Muscle of leg (tissue), 3 donors: ENCODE measurements at regions not wholly inside any gene's neighbourhood (a gene's known extent, or its start where the extent isn't known, plus 50 kb on each side); places are given as distances from the start of the nearest gene placed in this dataset.

ENCODE experiments used
- DNase-seq: peaks from one replicate; pipeline ENCODE4 v3.0.0; 2013
- H3K27ac ChIP-seq: one replicate; pipeline ENCODE4 v1.5.1; 2013; ENCODE audit warnings: mild to moderate bottlenecking, low read length, control low read depth
- H3K27me3 ChIP-seq: one replicate; pipeline ENCODE4 v1.6.1; 2013; ENCODE audit warnings: low read length; ENCODE audit not compliant: control insufficient read depth, insufficient read depth
- H3K36me3 ChIP-seq: one replicate; pipeline ENCODE4 v1.6.1; 2013; ENCODE audit warnings: low read length; ENCODE audit not compliant: control insufficient read depth, insufficient read depth
- H3K4me1 ChIP-seq: one replicate; pipeline ENCODE4 v1.6.1; 2013; ENCODE audit warnings: low read length; ENCODE audit not compliant: control insufficient read depth, insufficient read depth
- H3K4me3 ChIP-seq: one replicate; pipeline ENCODE4 v1.5.1; 2013; ENCODE audit warnings: low read length, control low read depth
- H3K9me3 ChIP-seq: replicated peaks from 2 replicates; pipeline ENCODE4 v1.6.1; 2013; ENCODE audit warnings: low read depth, low read length; ENCODE audit not compliant: control insufficient read depth
- WGBS: methylation state at CpG from one replicate; pipeline ENCODE4 v1.1.5; 2013; ENCODE audit warnings: missing lambda C conversion rate; ENCODE audit not compliant: insufficient coverage; 5-methylcytosine and 5-hydroxymethylcytosine counted together

GRCh38 chr16:54585998-54586340 is 299.4 kb upstream of the IRX3 start:
- no peak for DNase-seq
- Histone ChIP-seq H3K27me3 (peaks cover 2% of the 10 kb centered on the region), H3K4me1 (peaks cover 12% of the 10 kb centered on the region), H3K27ac (no peak overlapping the region), H3K4me3 (no peak overlapping the region), H3K9me3 (no peaks in the 10 kb centered on the region), H3K36me3 (no peaks in the 10 kb centered on the region)
- 42% methylated on average over 14 of the region's 14 CpGs for WGBS

- Histone ChIP-seq H3K9me3 (no peaks in the 10 kb centered on the region), H3K27me3 (peaks cover 2% of the 10 kb centered on the region), H3K4me3 (no peak overlapping the region), H3K4me1 (peaks cover 12% of the 10 kb centered on the region), H3K36me3 (no peaks in the 10 kb centered on the region), H3K27ac (no peak overlapping the region)
- no peak for DNase-seq
- 39% methylated on average over 9 of the region's 21 CpGs for WGBS
Measured at GRCh38 chr16:54585094-54585997, 298.8 kb upstream of the IRX3 start.

- no peak overlapping the region for H3K4me3 ChIP-seq
- peaks cover 12% of the 10 kb centered on the region for H3K4me1 ChIP-seq
- no peak overlapping the region for H3K27ac ChIP-seq
- peaks cover 2% of the 10 kb centered on the region for H3K27me3 ChIP-seq
- no CpG with 5 or more reads among the region's 3 CpGs for WGBS
- no peaks in the 10 kb centered on the region for H3K36me3 ChIP-seq
- no peaks in the 10 kb centered on the region for H3K9me3 ChIP-seq
- DNase-seq: no peak
Measured at GRCh38 chr16:54584121-54584520, 297.5 kb upstream of the IRX3 start.

GRCh38 chr16:54582631-54583250 is 296.2 kb upstream of the IRX3 start:
- no peak overlapping the region for H3K27ac ChIP-seq
- no peak for DNase-seq
- H3K9me3 ChIP-seq: no peaks in the 10 kb centered on the region
- peaks cover 3% of the 10 kb centered on the region for H3K27me3 ChIP-seq
- 53% methylated on average over 4 of the region's 11 CpGs for WGBS
- no peaks in the 10 kb centered on the region for H3K36me3 ChIP-seq
- no peak overlapping the region for H3K4me3 ChIP-seq
- peaks cover 12% of the 10 kb centered on the region for H3K4me1 ChIP-seq

GRCh38 chr16:54579106-54579728 is 292.6 kb upstream of the IRX3 start:
- no peaks in the 10 kb centered on the region for H3K9me3 ChIP-seq
- H3K27ac ChIP-seq: no peak overlapping the region
- no peak overlapping the region for H3K4me3 ChIP-seq
- DNase-seq: no peak
- no CpG with 5 or more reads among the region's 2 CpGs for WGBS
- peaks cover 10% of the 10 kb centered on the region for H3K27me3 ChIP-seq
- no peaks in the 10 kb centered on the region for H3K4me1 ChIP-seq
- no peaks in the 10 kb centered on the region for H3K36me3 ChIP-seq

GRCh38 chr16:54577651-54578128 is 291.1 kb upstream of the IRX3 start:
- no peak overlapping the region for H3K4me3 ChIP-seq
- H3K36me3 ChIP-seq: no peaks in the 10 kb centered on the region
- H3K4me1 ChIP-seq: no peaks in the 10 kb centered on the region
- no peaks in the 10 kb centered on the region for H3K9me3 ChIP-seq
- WGBS: 36% methylated on average over 14 of the region's 15 CpGs
- no peak for DNase-seq
- H3K27ac ChIP-seq: no peak overlapping the region
- peaks cover 10% of the 10 kb centered on the region for H3K27me3 ChIP-seq

GRCh38 chr16:54576785-54577184 is 290.2 kb upstream of the IRX3 start:
- Histone ChIP-seq H3K9me3 (no peaks in the 10 kb centered on the region), H3K27me3 (peaks cover 10% of the 10 kb centered on the region), H3K4me3 (no peak overlapping the region), H3K27ac (no peak overlapping the region), H3K36me3 (no peaks in the 10 kb centered on the region), H3K4me1 (no peaks in the 10 kb centered on the region)
- WGBS: no CpG with 5 or more reads among the region's 4 CpGs
- no peak for DNase-seq

GRCh38 chr16:54568906-54569807 is 282.6 kb upstream of the IRX3 start:
- DNase-seq: peak; percentile 82
- Histone ChIP-seq H3K4me3 (no peak overlapping the region), H3K9me3 (no peaks in the 10 kb centered on the region), H3K27me3 (no peaks in the 10 kb centered on the region), H3K27ac (no peak overlapping the region), H3K36me3 (no peaks in the 10 kb centered on the region), H3K4me1 (peaks cover 10% of the 10 kb centered on the region)
- WGBS: 27% methylated on average over 5 of the region's 9 CpGs

GRCh38 chr16:54564841-54565240 is 278.3 kb upstream of the IRX3 start:
- Histone ChIP-seq H3K4me3 (no peak overlapping the region), H3K4me1 (peaks cover 10% of the 10 kb centered on the region), H3K27ac (no peak overlapping the region), H3K27me3 (no peaks in the 10 kb centered on the region), H3K9me3 (no peaks in the 10 kb centered on the region), H3K36me3 (no peaks in the 10 kb centered on the region)
- WGBS: 73% methylated on average over 2 of the region's 4 CpGs
- DNase-seq: no peak
